CD14-positive monocyte (primary cell): ENCODE measurements at regions not wholly inside any gene's neighbourhood (a gene's known extent, or its start where the extent isn't known, plus 50 kb on each side); places are given as distances from the start of the nearest gene placed in this dataset.

Experiments
- DNase-seq, 3 donors: peaks; one replicate each; pipeline ENCODE4 v3.0.0-alpha.2; 2011 to 2022
- H2AFZ ChIP-seq: 2 replicates; pipeline ENCODE4 v1.6.0; 2012; ENCODE audit warnings: mild to moderate bottlenecking, low read depth, low read length, inconsistent platforms; ENCODE audit not compliant: insufficient read depth, poor library complexity, severe bottlenecking
- H3K27ac ChIP-seq, 2 donors: 1 replicate in 1 of 2; 2 replicates in 1 of 2; pipeline ENCODE4 v1.5.1; 2012 to 2013; ENCODE audit warnings: low read length in 2 of 2, control low read depth in 1 of 2, inconsistent platforms in 1 of 2, low read depth in 1 of 2, mild to moderate bottlenecking in 1 of 2
- H3K27me3 ChIP-seq, 2 donors: one replicate each; pipeline versions ENCODE4 v1.6.0 to v1.6.1; 2011 to 2013; ENCODE audit warnings: low read length in 2 of 2; ENCODE audit not compliant: control insufficient read depth in 2 of 2, insufficient read depth in 2 of 2
- H3K36me3 ChIP-seq, 2 donors: replicated peaks in 1 of 2; 1 replicate in 1 of 2; 2 replicates in 1 of 2; pipeline versions ENCODE4 v1.5.1 to v1.6.1; 2012 to 2013; ENCODE audit warnings: low read length in 2 of 2, control low read depth in 1 of 2, inconsistent platforms in 1 of 2, mild to moderate bottlenecking in 1 of 2; ENCODE audit not compliant: insufficient read depth in 2 of 2, control insufficient read depth in 1 of 2
- H3K4me1 ChIP-seq, 2 donors: 1 replicate in 1 of 2; 2 replicates in 1 of 2; pipeline versions ENCODE4 v1.5.1 to v1.6.1; 2012 to 2013; ENCODE audit warnings: low read length in 2 of 2, control low read depth in 1 of 2, inconsistent platforms in 1 of 2, mild to moderate bottlenecking in 1 of 2, moderate library complexity in 1 of 2; ENCODE audit not compliant: insufficient read depth in 2 of 2, control insufficient read depth in 1 of 2
- H3K4me2 ChIP-seq: replicated peaks from 2 replicates; pipeline ENCODE3; 2012; ENCODE audit warnings: low read length, moderate library complexity, mild to moderate bottlenecking; ENCODE audit not compliant: poor library complexity, severe bottlenecking; ENCODE audit errors: extremely low read depth
- H3K4me3 ChIP-seq, 3 experiments: fragments of 200-600 bp in 1 of 3; sonication (generic) in 1 of 3; replicated peaks in 1 of 3; 1 replicate in 2 of 3; 2 replicates in 1 of 3; pipeline ENCODE4 v1.5.1; 2011 to 2013; ENCODE audit warnings: low read length in 3 of 3, mild to moderate bottlenecking in 3 of 3, control low read depth in 2 of 3, low read depth in 2 of 3, inconsistent platforms in 1 of 3, moderate library complexity in 1 of 3
- H3K79me2 ChIP-seq: 2 replicates; pipeline ENCODE4 v1.6.0; 2012; ENCODE audit warnings: mild to moderate bottlenecking, control low read depth, inconsistent platforms, low read length, moderate library complexity; ENCODE audit not compliant: insufficient read depth
- H3K9ac ChIP-seq: 2 replicates; pipeline ENCODE4 v1.6.0; 2017; ENCODE audit warnings: low read length, mild to moderate bottlenecking; ENCODE audit not compliant: insufficient read depth, poor library complexity, severe bottlenecking
- H3K9me3 ChIP-seq, 2 donors: replicated peaks in 1 of 2; 1 replicate in 1 of 2; 2 replicates in 1 of 2; pipeline versions ENCODE4 v1.5.1 to v1.6.1; 2012 to 2013; ENCODE audit warnings: low read length in 2 of 2, control low read depth in 1 of 2; ENCODE audit not compliant: control insufficient read depth in 1 of 2, insufficient read depth in 1 of 2
- H4K20me1 ChIP-seq: 2 replicates; pipeline ENCODE4 v1.6.0; 2012; ENCODE audit warnings: mild to moderate bottlenecking, low read length, control low read depth, moderate library complexity; ENCODE audit not compliant: insufficient read depth
- H3K27ac Mint-ChIP-seq, 7 donors: one replicate each; pipeline ENCODE4 v1.8.0; 2020; ENCODE audit warnings: mild to moderate bottlenecking in 7 of 7, mixed read lengths in 7 of 7, moderate library complexity in 6 of 7, inconsistent platforms in 2 of 7
- H3K27me3 Mint-ChIP-seq, 3 donors: one replicate each; pipeline ENCODE4 v1.8.0; 2021 to 2022; ENCODE audit warnings: low read depth in 3 of 3, mild to moderate bottlenecking in 3 of 3, mixed read lengths in 3 of 3, moderate library complexity in 3 of 3, inconsistent platforms in 1 of 3
- H3K36me3 Mint-ChIP-seq, 2 donors: one replicate each; pipeline ENCODE4 v1.8.0; 2020; ENCODE audit warnings: mixed read lengths in 2 of 2, inconsistent platforms in 1 of 2, mild to moderate bottlenecking in 1 of 2
- H3K4me1 Mint-ChIP-seq: one replicate; pipeline ENCODE4 v1.8.0; 2020; ENCODE audit warnings: mild to moderate bottlenecking, mixed read lengths
- H3K4me3 Mint-ChIP-seq, 2 donors: one replicate each; pipeline ENCODE4 v1.8.0; 2020; ENCODE audit warnings: mild to moderate bottlenecking in 2 of 2, mixed read lengths in 2 of 2, moderate library complexity in 1 of 2
- H3K9me3 Mint-ChIP-seq, 7 donors: one replicate each; pipeline ENCODE4 v1.8.0; 2020 to 2022; ENCODE audit warnings: mixed read lengths in 7 of 7, mild to moderate bottlenecking in 6 of 7, moderate library complexity in 6 of 7, inconsistent platforms in 2 of 7
- WGBS: methylation state at CpG from one replicate; pipeline ENCODE4 v1.1.5; 2013; ENCODE audit warnings: missing lambda C conversion rate; ENCODE audit not compliant: insufficient coverage; 5-methylcytosine and 5-hydroxymethylcytosine counted together
- intact Hi-C, 2 donors: fragments of 100-400 bp; cut with micrococcal nuclease; formaldehyde crosslinking; loops; one replicate each; pipeline versions ENCODE4 v1.15.0 to v1.15.1; 2023
- TF ChIP-seq, protein P1 (sequence below): fragments of 200-600 bp; IDR thresholded peaks from one replicate; pipeline ENCODE4 v1.8.0; 2022; ENCODE audit warnings: antibody characterized with exemption, mild to moderate bottlenecking

DNA sequence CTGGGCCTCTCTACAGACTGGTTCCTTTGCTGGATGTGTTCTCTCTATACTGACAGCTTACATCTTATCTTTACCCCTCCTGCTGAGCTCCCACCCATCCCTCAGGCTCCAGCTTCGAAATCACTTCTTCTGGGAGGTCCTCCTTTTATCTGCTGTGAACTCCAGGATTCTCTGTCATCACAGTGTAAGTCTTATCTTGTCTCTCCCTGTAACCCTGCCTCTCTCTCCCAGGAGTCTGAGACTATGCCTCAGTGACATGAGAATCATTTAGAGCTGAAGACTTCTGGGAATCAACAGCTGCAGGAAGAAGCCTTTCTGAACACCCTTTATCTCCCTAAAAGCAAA, 148.1 kb upstream of the HS3ST3A1 start:
- TF ChIP-seq, protein P1, sequence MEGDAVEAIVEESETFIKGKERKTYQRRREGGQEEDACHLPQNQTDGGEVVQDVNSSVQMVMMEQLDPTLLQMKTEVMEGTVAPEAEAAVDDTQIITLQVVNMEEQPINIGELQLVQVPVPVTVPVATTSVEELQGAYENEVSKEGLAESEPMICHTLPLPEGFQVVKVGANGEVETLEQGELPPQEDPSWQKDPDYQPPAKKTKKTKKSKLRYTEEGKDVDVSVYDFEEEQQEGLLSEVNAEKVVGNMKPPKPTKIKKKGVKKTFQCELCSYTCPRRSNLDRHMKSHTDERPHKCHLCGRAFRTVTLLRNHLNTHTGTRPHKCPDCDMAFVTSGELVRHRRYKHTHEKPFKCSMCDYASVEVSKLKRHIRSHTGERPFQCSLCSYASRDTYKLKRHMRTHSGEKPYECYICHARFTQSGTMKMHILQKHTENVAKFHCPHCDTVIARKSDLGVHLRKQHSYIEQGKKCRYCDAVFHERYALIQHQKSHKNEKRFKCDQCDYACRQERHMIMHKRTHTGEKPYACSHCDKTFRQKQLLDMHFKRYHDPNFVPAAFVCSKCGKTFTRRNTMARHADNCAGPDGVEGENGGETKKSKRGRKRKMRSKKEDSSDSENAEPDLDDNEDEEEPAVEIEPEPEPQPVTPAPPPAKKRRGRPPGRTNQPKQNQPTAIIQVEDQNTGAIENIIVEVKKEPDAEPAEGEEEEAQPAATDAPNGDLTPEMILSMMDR: no peak
- H3K27me3 ChIP-seq: peaks cover 2 to 4% of the 10 kb centered on the region in 2 donors
- Mint-ChIP-seq H3K27me3 (peaks cover 1 to 15% (median 12%) of the 10 kb centered on the region in 3 donors), H3K36me3 (no peaks in the 10 kb centered on the region), H3K27ac (no peak overlapping the region), H3K4me3 (no peak overlapping the region), H3K9me3 (peaks cover 5 to 14% (median 8%) of the 10 kb centered on the region in 7 donors), H3K4me1 (no peaks in the 10 kb centered on the region)
- H3K4me3 ChIP-seq: no peak overlapping the region
- 77% methylated on average over 1 of the region's 1 CpG for WGBS
- no peaks in the 10 kb centered on the region for H3K36me3 ChIP-seq
- H3K4me2 ChIP-seq: no peak overlapping the region
- no peak for DNase-seq
- H3K9ac ChIP-seq: no peak overlapping the region
- no peak overlapping the region for H2AFZ ChIP-seq
- intact Hi-C loops: no loop called here
- H3K4me1 ChIP-seq: no peaks in the 10 kb centered on the region
- no peak overlapping the region for H3K27ac ChIP-seq
- peaks cover 0 to 8% of the 10 kb centered on the region in 2 donors for H3K9me3 ChIP-seq
- no peaks in the 10 kb centered on the region for H4K20me1 ChIP-seq
- H3K79me2 ChIP-seq: no peaks in the 10 kb centered on the region

DNA sequence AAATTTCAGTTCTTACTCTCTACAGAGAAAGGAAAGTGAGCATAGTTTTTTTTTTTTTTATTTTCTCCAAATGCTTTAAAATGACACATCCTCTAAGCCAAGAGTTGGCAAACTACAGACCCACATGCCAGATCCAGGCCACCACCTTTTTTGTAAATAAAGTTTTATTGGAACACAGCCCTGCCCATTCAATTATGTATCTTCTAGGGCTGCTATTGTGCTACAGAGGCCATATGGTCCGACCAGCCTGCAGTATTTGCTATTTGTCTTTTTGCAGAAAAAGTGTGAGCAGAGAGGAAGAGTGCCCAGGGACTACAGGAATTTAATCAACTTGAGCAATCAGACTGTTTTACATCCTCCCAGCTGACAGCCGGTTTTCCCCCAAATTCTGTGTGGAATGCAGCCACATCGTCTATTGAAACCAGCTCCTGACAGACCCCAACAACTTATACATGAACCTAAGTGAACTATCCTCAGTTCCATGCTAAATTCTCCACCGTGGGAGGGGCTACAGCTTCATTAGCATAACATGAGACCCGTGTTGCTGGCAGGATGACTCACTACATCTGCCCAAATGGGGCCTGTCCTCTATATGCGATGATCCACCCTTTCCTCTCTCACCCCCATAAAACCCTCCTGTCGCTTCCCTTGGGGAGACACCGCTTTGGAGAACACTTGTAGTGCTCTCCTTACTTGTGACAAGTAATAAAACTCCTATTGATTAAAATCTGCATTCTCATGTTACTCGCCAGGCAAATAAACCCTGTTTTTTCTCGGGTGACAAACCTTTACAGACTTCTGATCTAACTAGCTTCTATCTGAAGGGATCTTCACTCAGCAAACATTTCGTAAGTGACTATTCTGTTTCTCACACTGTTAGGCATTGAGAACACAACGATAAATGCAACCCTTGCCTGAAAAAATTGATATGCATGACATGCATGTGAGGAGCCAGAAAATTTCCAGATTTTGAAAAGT, 149.4 kb upstream of the HS3ST3A1 start:
- Mint-ChIP-seq H3K27ac (no peak overlapping the region), H3K9me3 (peaks cover 2 to 11% (median 6%) of the 10 kb centered on the region in 7 donors), H3K4me3 (no peak overlapping the region), H3K4me1 (no peaks in the 10 kb centered on the region), H3K27me3 (peaks cover 1 to 15% (median 7%) of the 10 kb centered on the region in 3 donors), H3K36me3 (no peaks in the 10 kb centered on the region)
- Histone ChIP-seq H3K9ac (no peak overlapping the region), H3K79me2 (no peaks in the 10 kb centered on the region), H3K27ac (no peak overlapping the region), H3K36me3 (no peaks in the 10 kb centered on the region), H3K4me1 (no peaks in the 10 kb centered on the region), H4K20me1 (no peaks in the 10 kb centered on the region), H3K4me2 (no peak overlapping the region), H3K4me3 (no peak overlapping the region), H2AFZ (no peak overlapping the region), H3K9me3 (peaks cover 0 to 8% of the 10 kb centered on the region in 2 donors), H3K27me3 (peaks cover 2 to 4% of the 10 kb centered on the region in 2 donors)
- 58% methylated on average over 7 of the region's 12 CpGs for WGBS
- no peak for DNase-seq
- intact Hi-C loops: no loop called here
- TF ChIP-seq, protein P1: no peak
